ENCODE measurements at regions not wholly inside any gene's neighbourhood (a gene's known extent, or its start where the extent isn't known, plus 50 kb on each side); places are given as distances from the start of the nearest gene placed in this dataset.

DNA sequence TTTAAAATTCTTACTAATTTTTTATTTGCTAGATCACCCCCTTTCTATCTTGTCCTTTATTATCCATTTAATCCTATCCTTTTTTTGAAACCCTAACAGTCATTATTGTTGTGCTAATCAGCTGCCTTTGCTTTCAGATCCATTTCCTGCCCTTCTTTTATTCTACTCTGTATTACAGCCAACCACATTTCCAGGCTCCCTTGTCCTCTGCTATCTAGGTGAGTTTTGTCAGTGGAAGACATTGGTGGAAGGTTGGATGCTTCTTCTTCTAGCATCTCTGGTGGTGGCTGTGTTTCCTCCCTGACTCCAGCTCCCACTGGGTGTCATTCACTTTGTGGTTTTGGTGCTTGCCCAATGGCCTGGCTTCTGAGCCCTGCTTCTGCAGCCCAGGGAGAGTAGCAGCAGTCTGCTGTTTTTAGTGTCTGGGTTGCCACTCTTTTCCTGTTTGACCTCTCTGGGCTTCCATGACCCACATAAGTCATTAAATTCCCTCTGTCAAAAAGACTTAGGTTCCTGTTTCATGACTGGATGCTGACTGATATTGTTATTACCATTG lies 225.2 kb upstream of the PGRMC2 start:
- no peak for DNase-seq
- Histone ChIP-seq H3K27ac (ENCODE audit: low read length) (no peak overlapping the region), H3K27me3 (ENCODE audit: control insufficient read depth, insufficient read depth) (no peaks in the 10 kb centered on the region), H3K9me3 (ENCODE audit: control insufficient read depth, low read length) (no peaks in the 10 kb centered on the region), H3K4me3 (ENCODE audit: low read length) (no peak overlapping the region), H3K4me1 (ENCODE audit: control insufficient read depth, insufficient read depth, low read length) (peaks cover 1% of the 10 kb centered on the region)
- no peak for ATAC-seq
- intact Hi-C loops (cut with DNase I), result no loop called here

DNA sequence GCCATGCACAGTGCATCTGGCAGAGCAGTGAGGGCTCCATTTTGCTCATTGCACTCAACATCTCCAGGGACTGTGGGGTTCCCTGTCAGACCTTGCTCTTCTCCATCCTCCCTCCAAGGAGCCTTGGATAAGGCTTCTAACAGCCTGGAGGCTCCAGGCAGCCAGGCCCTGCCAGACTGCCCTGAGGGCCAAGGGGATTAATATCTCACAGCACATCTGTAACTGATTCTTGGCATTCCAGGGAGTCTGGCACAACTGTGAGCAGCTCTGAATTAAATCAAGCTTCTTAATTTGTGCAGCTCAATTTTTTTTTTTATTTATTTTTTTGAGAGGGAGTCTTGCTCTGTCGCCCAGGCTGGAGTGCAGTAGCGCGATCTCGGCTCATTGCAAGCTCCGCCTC lies 224.5 kb upstream of the PGRMC2 start:
- Histone ChIP-seq H3K27ac (ENCODE audit: low read length) (no peak overlapping the region), H3K27me3 (ENCODE audit: control insufficient read depth, insufficient read depth) (no peaks in the 10 kb centered on the region), H3K4me3 (ENCODE audit: low read length) (no peak overlapping the region), H3K9me3 (ENCODE audit: control insufficient read depth, low read length) (no peaks in the 10 kb centered on the region), H3K4me1 (ENCODE audit: control insufficient read depth, insufficient read depth, low read length) (peaks cover 1% of the 10 kb centered on the region)
- ATAC-seq (no peak), DNase-seq (no peak)
- 99% methylated on average over 5 of the region's 5 CpGs for WGBS
- intact Hi-C loops (cut with DNase I), result no loop called here

DNA sequence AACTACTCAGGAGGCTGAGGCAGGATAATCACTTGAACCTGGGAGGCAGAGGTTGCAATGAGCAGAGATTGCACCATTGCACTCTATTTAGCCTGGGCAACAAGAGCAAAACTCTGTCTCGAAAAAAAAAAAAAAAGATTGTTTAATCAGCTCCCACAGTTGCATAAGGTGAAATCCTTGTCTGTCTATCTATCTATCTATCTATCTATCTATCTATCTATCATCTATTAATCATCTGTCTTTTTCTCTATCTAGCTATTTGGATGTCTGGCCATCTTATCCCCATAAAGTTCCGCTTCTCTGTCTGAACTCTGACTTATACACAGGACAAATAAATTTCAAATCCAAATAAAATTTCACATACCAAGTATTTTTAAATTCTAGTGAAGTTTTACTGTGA lies 223.2 kb upstream of the PGRMC2 start:
- H3K27ac ChIP-seq (ENCODE audit: low read length), result no peak overlapping the region
- H3K9me3 ChIP-seq (ENCODE audit: control insufficient read depth, low read length), result no peaks in the 10 kb centered on the region
- H3K4me1 ChIP-seq (ENCODE audit: control insufficient read depth, insufficient read depth, low read length), result no peaks in the 10 kb centered on the region
- 89% methylated on average over 2 of the region's 2 CpGs for WGBS
- no peak overlapping the region for H3K4me3 ChIP-seq (ENCODE audit: low read length)
- H3K27me3 ChIP-seq (ENCODE audit: control insufficient read depth, insufficient read depth), result no peaks in the 10 kb centered on the region
- ATAC-seq (no peak), DNase-seq (no peak)
- intact Hi-C loops (cut with DNase I), result no loop called here

DNA sequence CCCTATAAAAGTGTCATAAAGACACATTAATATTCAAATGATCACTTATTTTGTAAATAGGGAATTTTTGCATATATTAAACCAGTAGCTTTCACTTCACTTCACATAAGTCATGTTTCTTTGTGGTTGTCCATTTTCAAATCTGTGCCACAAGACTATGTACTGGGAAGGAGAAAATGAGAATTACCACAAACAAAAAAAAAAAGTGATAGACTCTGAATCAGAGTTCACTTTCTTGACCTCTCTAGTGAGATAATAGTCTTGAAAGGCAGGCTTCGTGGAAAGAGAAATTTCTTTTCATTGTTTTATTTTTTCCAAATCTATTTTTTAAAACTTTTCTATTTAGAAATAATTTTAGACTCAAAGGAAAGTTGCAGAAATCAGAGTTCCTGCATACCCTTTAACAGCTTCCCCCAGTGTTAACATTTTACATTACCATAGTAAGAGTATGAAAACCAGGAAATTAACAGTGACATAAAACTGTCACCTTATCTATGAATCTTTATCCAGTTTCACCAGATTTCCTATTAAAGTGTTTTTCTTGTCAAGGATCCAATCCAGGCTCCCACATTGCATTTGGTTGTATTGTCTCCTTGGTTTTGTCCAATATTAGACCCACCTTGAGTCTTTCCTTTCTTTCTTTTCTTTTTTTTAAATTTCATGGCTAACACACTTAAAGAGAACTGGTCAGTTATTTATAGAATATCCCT lies 215.4 kb upstream of the PGRMC2 start:
- no peaks in the 10 kb centered on the region for H3K9me3 ChIP-seq (ENCODE audit: control insufficient read depth, low read length)
- DNase-seq (no peak), ATAC-seq (peak; percentile 38 to 83)
- WGBS, result 40% methylated on average over 1 of the region's 1 CpG
- H3K4me1 ChIP-seq (ENCODE audit: control insufficient read depth, insufficient read depth, low read length), result no peaks in the 10 kb centered on the region
- H3K4me3 ChIP-seq (ENCODE audit: low read length), result no peak overlapping the region
- no peaks in the 10 kb centered on the region for H3K27me3 ChIP-seq (ENCODE audit: control insufficient read depth, insufficient read depth)
- intact Hi-C loops (cut with DNase I), result no loop called here
- H3K27ac ChIP-seq (ENCODE audit: low read length), result no peak overlapping the region

DNA sequence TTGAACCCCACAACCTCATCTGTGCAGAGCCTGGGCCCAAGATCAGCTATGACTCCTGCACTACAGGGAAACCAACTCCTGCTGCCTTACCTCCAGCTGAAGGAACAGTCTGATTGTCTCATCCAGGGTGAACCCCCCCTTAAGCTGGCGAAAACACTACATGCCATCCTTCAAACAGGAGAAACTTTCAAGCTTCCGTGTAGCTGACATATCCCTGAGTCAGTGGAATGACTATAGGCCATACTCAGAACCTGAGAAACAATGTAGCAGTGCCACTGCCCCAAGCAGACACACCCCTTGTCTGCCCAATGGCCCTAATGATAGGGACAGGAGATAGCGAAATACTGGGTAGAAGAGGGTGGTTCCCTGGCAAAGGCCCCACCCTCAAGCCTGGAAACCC lies 213.6 kb upstream of the PGRMC2 start:
- Histone ChIP-seq H3K4me1 (ENCODE audit: control insufficient read depth, insufficient read depth, low read length) (no peaks in the 10 kb centered on the region), H3K9me3 (ENCODE audit: control insufficient read depth, low read length) (no peaks in the 10 kb centered on the region), H3K27ac (ENCODE audit: low read length) (no peak overlapping the region), H3K27me3 (ENCODE audit: control insufficient read depth, insufficient read depth) (no peaks in the 10 kb centered on the region), H3K4me3 (ENCODE audit: low read length) (no peak overlapping the region)
- 96% methylated on average over 3 of the region's 3 CpGs for WGBS
- intact Hi-C loops (cut with DNase I), result no loop called here
- ATAC-seq (no peak), DNase-seq (no peak)

DNA sequence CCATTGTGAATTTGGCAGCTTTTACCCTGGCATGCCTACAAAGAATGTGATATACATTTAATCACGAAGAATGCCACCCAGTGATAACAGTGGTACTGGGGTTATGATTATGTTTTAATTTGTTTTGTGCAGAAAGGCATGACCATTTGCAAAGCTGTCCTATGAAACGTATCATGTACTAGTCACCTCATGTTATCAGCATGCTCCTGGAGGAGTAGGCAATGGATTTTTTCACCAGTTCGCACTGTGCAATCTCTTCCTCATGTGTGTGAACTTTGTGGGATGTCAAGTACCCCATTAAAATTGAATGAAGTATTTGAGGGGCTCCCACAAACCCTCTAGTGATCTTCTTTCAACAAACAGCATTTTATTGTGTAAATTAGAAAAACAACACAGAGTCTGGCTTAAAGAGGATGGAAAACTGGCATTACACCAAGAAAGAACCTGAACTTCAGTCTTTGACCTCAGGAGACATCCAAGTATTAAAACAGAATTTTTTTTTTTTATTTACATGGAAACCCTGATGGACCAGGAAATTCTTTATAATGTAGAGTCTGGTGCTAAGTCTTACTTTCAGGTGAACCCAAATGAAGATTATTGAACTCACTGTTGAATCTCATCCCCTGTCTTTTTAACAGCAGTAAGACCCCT lies 200.6 kb upstream of the PGRMC2 start:
- H3K4me3 ChIP-seq (ENCODE audit: low read length), result no peak overlapping the region
- ATAC-seq (no peak), DNase-seq (no peak)
- no peak overlapping the region for H3K27ac ChIP-seq (ENCODE audit: low read length)
- no peaks in the 10 kb centered on the region for H3K4me1 ChIP-seq (ENCODE audit: control insufficient read depth, insufficient read depth, low read length)
- H3K27me3 ChIP-seq (ENCODE audit: control insufficient read depth, insufficient read depth), result no peaks in the 10 kb centered on the region
- intact Hi-C loops (cut with DNase I), result no loop called here
- no peaks in the 10 kb centered on the region for H3K9me3 ChIP-seq (ENCODE audit: control insufficient read depth, low read length)
- WGBS, result 59% methylated on average over 3 of the region's 3 CpGs

DNA sequence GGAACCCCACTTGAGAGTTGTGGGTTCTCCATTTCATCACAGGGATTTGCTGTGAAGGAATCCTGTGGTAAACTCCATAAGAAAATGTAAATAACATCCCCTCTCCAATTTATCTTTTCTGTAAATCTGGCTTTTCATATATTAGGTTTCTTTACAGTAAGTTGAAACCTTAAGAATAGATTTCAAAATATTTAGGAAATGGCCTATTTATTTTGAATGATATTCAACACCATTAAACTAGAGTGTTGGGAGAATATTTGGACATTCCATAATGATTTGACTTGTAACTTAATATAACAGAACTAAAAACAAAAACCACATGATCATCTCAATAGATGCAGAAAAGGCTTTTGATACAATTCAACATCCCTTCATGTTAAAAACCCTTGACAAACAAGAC lies 197.3 kb upstream of the PGRMC2 start:
- no peaks in the 10 kb centered on the region for H3K4me1 ChIP-seq (ENCODE audit: control insufficient read depth, insufficient read depth, low read length)
- H3K4me3 ChIP-seq (ENCODE audit: low read length), result no peak overlapping the region
- ATAC-seq (no peak), DNase-seq (no peak)
- no peak overlapping the region for H3K27ac ChIP-seq (ENCODE audit: low read length)
- intact Hi-C loops (cut with DNase I), result no loop called here
- no peaks in the 10 kb centered on the region for H3K9me3 ChIP-seq (ENCODE audit: control insufficient read depth, low read length)
- no peaks in the 10 kb centered on the region for H3K27me3 ChIP-seq (ENCODE audit: control insufficient read depth, insufficient read depth)

DNA sequence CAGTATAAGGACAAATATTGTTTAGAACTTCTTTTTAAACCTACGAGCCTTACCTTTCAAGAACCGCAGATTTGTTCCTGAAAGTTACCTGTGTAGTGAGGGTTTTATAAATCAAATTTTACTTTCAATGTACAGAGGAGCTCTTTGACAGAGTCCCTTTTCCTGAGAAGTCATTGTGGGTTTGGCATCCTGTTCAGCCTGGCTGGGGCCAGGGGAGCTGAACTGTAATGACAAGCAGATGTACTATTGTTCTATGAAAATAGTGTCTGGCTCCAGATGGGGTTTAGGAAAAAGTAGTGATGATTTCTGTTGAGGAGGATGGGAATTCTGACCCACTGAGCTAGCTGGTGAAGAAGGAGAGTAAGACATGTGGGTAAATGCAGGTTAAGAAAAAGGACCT lies 196.2 kb upstream of the PGRMC2 start:
- DNase-seq (no peak), ATAC-seq (peak in 1 of 2 donors; percentile 44)
- 62% methylated on average over 2 of the region's 2 CpGs for WGBS
- no peaks in the 10 kb centered on the region for H3K9me3 ChIP-seq (ENCODE audit: control insufficient read depth, low read length)
- H3K4me3 ChIP-seq (ENCODE audit: low read length), result no peak overlapping the region
- intact Hi-C loops (cut with DNase I), result no loop called here
- H3K4me1 ChIP-seq (ENCODE audit: control insufficient read depth, insufficient read depth, low read length), result no peaks in the 10 kb centered on the region
- no peak overlapping the region for H3K27ac ChIP-seq (ENCODE audit: low read length)
- no peaks in the 10 kb centered on the region for H3K27me3 ChIP-seq (ENCODE audit: control insufficient read depth, insufficient read depth)

DNA sequence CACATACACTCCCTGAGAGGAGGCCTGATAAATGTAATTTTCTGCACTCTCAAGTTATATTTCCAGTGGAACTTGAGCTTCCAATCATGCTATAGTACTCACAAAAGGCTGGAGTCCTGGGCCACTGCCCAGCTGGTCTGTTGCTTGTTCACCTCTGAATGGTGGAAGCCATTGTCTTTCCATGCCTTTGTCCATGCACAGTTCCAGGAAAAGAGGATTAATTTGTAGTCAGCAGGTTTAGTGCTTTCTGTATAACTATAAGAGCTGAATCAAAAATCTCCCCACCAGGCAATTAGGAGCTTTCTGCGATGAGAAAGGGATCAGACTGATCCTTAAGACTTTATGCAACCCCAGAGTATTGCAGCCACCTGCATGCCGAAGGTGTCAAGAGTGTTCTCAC lies 195.4 kb upstream of the PGRMC2 start:
- no peak overlapping the region for H3K27ac ChIP-seq (ENCODE audit: low read length)
- ATAC-seq (no peak), DNase-seq (no peak)
- no peaks in the 10 kb centered on the region for H3K4me1 ChIP-seq (ENCODE audit: control insufficient read depth, insufficient read depth, low read length)
- no peaks in the 10 kb centered on the region for H3K27me3 ChIP-seq (ENCODE audit: control insufficient read depth, insufficient read depth)
- no peaks in the 10 kb centered on the region for H3K9me3 ChIP-seq (ENCODE audit: control insufficient read depth, low read length)
- intact Hi-C loops (cut with DNase I), result no loop called here
- no peak overlapping the region for H3K4me3 ChIP-seq (ENCODE audit: low read length)
- WGBS, result 89% methylated on average over 2 of the region's 2 CpGs

DNA sequence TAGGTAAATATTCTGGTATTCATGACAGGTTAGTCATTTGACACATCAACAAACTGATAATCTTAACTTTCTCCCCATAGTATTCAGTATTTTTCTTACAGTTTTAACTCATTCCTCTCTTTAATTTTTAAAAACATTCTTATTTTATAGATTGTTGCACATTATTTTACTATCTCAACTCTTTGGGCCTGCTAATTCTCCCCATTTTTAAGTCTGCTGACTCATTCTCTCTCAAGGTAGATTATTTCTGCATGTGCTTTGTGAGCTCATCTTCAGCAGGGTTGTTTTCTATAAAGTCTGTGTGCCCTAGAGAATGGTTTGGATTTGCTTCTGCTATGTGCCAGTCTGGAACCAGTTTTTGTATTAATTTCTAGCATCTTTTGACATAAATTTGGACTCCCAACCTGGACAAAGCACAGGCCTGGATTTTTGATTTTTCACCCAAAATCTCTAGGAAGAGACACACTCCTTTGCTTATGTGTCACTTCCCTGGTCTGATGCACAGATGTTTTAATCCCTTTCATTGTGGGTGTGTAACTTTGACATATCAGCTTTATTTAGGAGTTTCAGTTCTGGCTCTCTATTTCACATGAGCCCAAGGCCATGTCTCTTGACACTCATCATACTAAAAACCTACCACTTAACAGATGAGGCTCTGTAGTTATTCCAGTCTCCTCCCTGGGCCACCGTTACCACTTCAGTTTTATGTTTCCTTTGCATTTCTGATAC lies 194.3 kb upstream of the PGRMC2 start:
- no peaks in the 10 kb centered on the region for H3K27me3 ChIP-seq (ENCODE audit: control insufficient read depth, insufficient read depth)
- no peak overlapping the region for H3K27ac ChIP-seq (ENCODE audit: low read length)
- no peak for DNase-seq
- no peaks in the 10 kb centered on the region for H3K9me3 ChIP-seq (ENCODE audit: control insufficient read depth, low read length)
- intact Hi-C loops (cut with DNase I), result no loop called here
- H3K4me1 ChIP-seq (ENCODE audit: control insufficient read depth, insufficient read depth, low read length), result no peaks in the 10 kb centered on the region
- 70% methylated on average over 1 of the region's 1 CpG for WGBS
- no peak overlapping the region for H3K4me3 ChIP-seq (ENCODE audit: low read length)
- no peak for ATAC-seq

DNA sequence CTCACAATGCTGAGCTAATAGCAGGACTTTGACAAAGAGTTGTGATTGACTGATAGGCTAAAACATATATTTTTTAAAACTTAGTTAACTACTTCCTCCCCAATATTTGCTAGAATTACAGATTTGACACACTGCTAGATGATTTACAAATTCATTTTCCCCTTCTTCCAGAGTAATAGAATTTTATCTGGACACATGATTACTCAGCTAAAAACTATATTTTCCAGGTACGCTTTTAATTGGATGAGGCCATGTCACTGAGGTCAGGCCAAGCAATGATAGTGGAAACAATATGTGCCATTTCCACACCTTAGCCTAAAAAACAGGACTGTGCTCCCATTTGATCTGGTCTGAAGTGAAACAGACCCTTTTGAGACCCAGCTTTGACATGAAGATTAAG lies 193.3 kb upstream of the PGRMC2 start:
- H3K4me3 ChIP-seq (ENCODE audit: low read length), result no peak overlapping the region
- intact Hi-C loops (cut with DNase I), result no loop called here
- 99% methylated on average over 1 of the region's 1 CpG for WGBS
- H3K9me3 ChIP-seq (ENCODE audit: control insufficient read depth, low read length), result no peaks in the 10 kb centered on the region
- no peak for ATAC-seq
- H3K27me3 ChIP-seq (ENCODE audit: control insufficient read depth, insufficient read depth), result no peaks in the 10 kb centered on the region
- no peak overlapping the region for H3K27ac ChIP-seq (ENCODE audit: low read length)
- no peak for DNase-seq
- no peaks in the 10 kb centered on the region for H3K4me1 ChIP-seq (ENCODE audit: control insufficient read depth, insufficient read depth, low read length)

All from right cardiac atrium (tissue), 5 donors.